K562 (cell line): ENCODE measurements at regions not wholly inside any gene's neighbourhood (a gene's known extent, or its start where the extent isn't known, plus 50 kb on each side); places are given as distances from the start of the nearest gene placed in this dataset.

ENCODE experiments used
- ATF2 ChIP-seq: sonication (generic); formaldehyde crosslinking; IDR thresholded peaks from 2 replicates; pipeline ENCODE4 v1.8.1; 2022; ENCODE audit warnings: missing genetic modification reagents
- BACH1 ChIP-seq: fragments of 200-800 bp; sonication (Bioruptor generic); IDR thresholded peaks from 2 replicates; pipeline ENCODE4 v1.6.1; 2016; ENCODE audit warnings: missing genetic modification characterization, missing compliant biosample characterization
- CAMTA2 ChIP-seq: fragments of 250-450 bp; sonication (Bioruptor Pico); conservative IDR thresholded peaks from 2 replicates; pipeline ENCODE4 v1.5.1; 2022
- CEBPG ChIP-seq, 3 experiments: fragments of 200-800 bp in 1 of 3; sonication (Bioruptor generic) in 1 of 3; sonication (generic) in 1 of 3; formaldehyde crosslinking in 1 of 3; IDR thresholded peaks in 2 of 3; conservative IDR thresholded peaks in 1 of 3; 2 replicates each; pipeline versions ENCODE4 v1.6.1 to v1.8.0; 2016 to 2022; ENCODE audit warnings: missing compliant biosample characterization in 2 of 3, missing genetic modification characterization in 2 of 3, mild to moderate bottlenecking in 1 of 3, missing genetic modification reagents in 1 of 3
- CREB3L1 ChIP-seq: fragments of 450-650 bp; IDR thresholded peaks from 2 replicates; pipeline ENCODE4 v1.6.1; 2014; ENCODE audit warnings: low read depth, mild to moderate bottlenecking, moderate library complexity, borderline replicate concordance
- ELF2 ChIP-seq: fragments of 250-450 bp; sonication (Bioruptor Pico); IDR thresholded peaks from 2 replicates; pipeline ENCODE4 v1.5.0; 2021; ENCODE audit warnings: mild to moderate bottlenecking
- HBP1 ChIP-seq: fragments of 450-650 bp; formaldehyde crosslinking; IDR thresholded peaks from 2 replicates; pipeline ENCODE4 v1.4.0; 2022; ENCODE audit warnings: missing genetic modification characterization
- KAT7 ChIP-seq: sonication (generic); formaldehyde crosslinking; IDR thresholded peaks from 2 replicates; pipeline ENCODE4 v1.8.0; 2022; ENCODE audit warnings: missing genetic modification reagents, mild to moderate bottlenecking, borderline replicate concordance
- MBD2 ChIP-seq: sonication (generic); IDR thresholded peaks from 2 replicates; pipeline ENCODE4 v1.6.1; 2016; ENCODE audit warnings: low read depth, borderline replicate concordance
- MLLT1 ChIP-seq, 2 experiments: fragments of 450-650 bp; IDR thresholded peaks; 2 replicates each; pipeline ENCODE4 v1.6.1; 2016
- NR3C1 ChIP-seq: sonication (generic); formaldehyde crosslinking; IDR thresholded peaks from 2 replicates; pipeline ENCODE4 v1.8.1; 2022; ENCODE audit warnings: missing genetic modification reagents
- NR4A1 ChIP-seq, 2 experiments: fragments of 250-450 bp in 1 of 2; fragments of 450-650 bp in 1 of 2; sonication (Bioruptor Pico) in 1 of 2; IDR thresholded peaks; 2 replicates each; pipeline versions ENCODE4 v1.4.0 to v1.6.1; 2016 to 2020; ENCODE audit warnings: mild to moderate bottlenecking in 2 of 2, missing compliant biosample characterization in 1 of 2, missing genetic modification characterization in 1 of 2, moderate library complexity in 1 of 2
- SMAD1 ChIP-seq: fragments of 150-350 bp; IDR thresholded peaks from 2 replicates; pipeline ENCODE4 v1.6.1; 2014; ENCODE audit warnings: low read length, low read depth; ENCODE audit not compliant: partially characterized antibody
- SMAD4 ChIP-seq: fragments of 250-450 bp; sonication (Bioruptor Pico); conservative IDR thresholded peaks from 2 replicates; pipeline ENCODE4 v1.8.0; 2021; ENCODE audit warnings: inconsistent platforms, mild to moderate bottlenecking, moderate library complexity
- SMC3 ChIP-seq: conservative IDR thresholded peaks from 2 replicates; pipeline ENCODE4 v1.6.1; 2011; ENCODE audit warnings: low read depth, low read length, improper control_type of control experiment; ENCODE audit not compliant: insufficient read depth
- TAL1 ChIP-seq: fragments of 450-650 bp; IDR thresholded peaks from 2 replicates; pipeline ENCODE4 v1.6.1; 2016; ENCODE audit warnings: mild to moderate bottlenecking
- ZNF175 ChIP-seq: fragments of 200-800 bp; sonication (Bioruptor generic); IDR thresholded peaks from 2 replicates; pipeline ENCODE4 v1.6.1; 2016; ENCODE audit warnings: low read depth, mild to moderate bottlenecking, missing genetic modification characterization, missing compliant biosample characterization
- ZNF280A ChIP-seq: fragments of 450-650 bp; IDR thresholded peaks from 2 replicates; pipeline ENCODE4 v1.6.1; 2018; ENCODE audit warnings: mild to moderate bottlenecking, low read depth; ENCODE audit not compliant: partially characterized antibody
- ZNF644 ChIP-seq: fragments of 200-800 bp; sonication (Bioruptor generic); IDR thresholded peaks from 2 replicates; pipeline ENCODE4 v1.6.1; 2016; ENCODE audit warnings: low read depth, missing genetic modification characterization, missing compliant biosample characterization
- ZNF717 ChIP-seq: fragments of 250-450 bp; sonication (Bioruptor Pico); IDR thresholded peaks from 2 replicates; pipeline ENCODE4 v1.5.0; 2021
- ZNF764 ChIP-seq: fragments of 250-450 bp; sonication (Bioruptor Pico); IDR thresholded peaks from 2 replicates; pipeline ENCODE4 v1.4.0; 2020; ENCODE audit warnings: low read depth, mild to moderate bottlenecking, moderate library complexity
- ZNF785 ChIP-seq: fragments of 250-450 bp; sonication (Bioruptor Pico); IDR thresholded peaks from 2 replicates; pipeline ENCODE4 v1.4.0; 2020; ENCODE audit warnings: mild to moderate bottlenecking

GRCh38 chr4:99714179-99714578 is 56.6 kb upstream of the C4orf54 start (continued):
- TF ChIP-seq ZNF280A (no peak), SMC3 (no peak), SMAD4 (peak; percentile 56; the same call in 1 of the 2 replicates), KAT7 (CRISPR knock-in tag) (no peak), MBD2 (no peak), CREB3L1 (no peak), CEBPG (CRISPR knock-in tag; IDR thresholded peaks at IDR 0.05) (no peak), CEBPG (tag; conservative IDR thresholded peaks at IDR 0.05 in 1 of 2, IDR thresholded peaks at IDR 0.05 in 1 of 2) (no peak), SMAD1 (no peak), ZNF785 (CRISPR knock-in tag) (no peak), ZNF717 (CRISPR knock-in tag) (no peak), ATF2 (CRISPR knock-in tag) (no peak), MLLT1 (IDR thresholded peaks at IDR 0.05) (no peak), TAL1 (no peak), NR4A1 (CRISPR knock-in tag; IDR thresholded peaks at IDR 0.05) (no peak), NR4A1 (tag; IDR thresholded peaks at IDR 0.05) (peak; percentile 79), ELF2 (CRISPR knock-in tag) (no peak), CAMTA2 (no peak), NR3C1 (no peak), BACH1 (0 out of 2 replicates have a peak, but pooled peaks have one; percentile 53), ZNF644 (tag) (peak; percentile 69; the same call in 1 of the 2 replicates), ZNF764 (CRISPR knock-in tag) (no peak), ZNF175 (CRISPR knock-in tag) (peak; percentile 23; the same call in 1 of the 2 replicates), HBP1 (no peak)
